SK-MEL-5 (cell line): ENCODE measurements at regions not wholly inside any gene's neighbourhood (a gene's known extent, or its start where the extent isn't known, plus 50 kb on each side); places are given as distances from the start of the nearest gene placed in this dataset.
"Not testable (repeated sequence)": the region's sequence is repeated elsewhere in the genome, so short reads cannot be mapped to it uniquely, and the experiment has no call there.

Experiments used
- DNase-seq: peaks from one replicate; pipeline ENCODE4 v3.0.0-alpha.2; 2016; ENCODE audit warnings: low read depth, low spot score
- in situ Hi-C: cut with HindIII; loops from 2 replicates; pipeline ENCODE4 v1.10.0; 2016; ENCODE audit warnings: low sequenced_read_pairs, high pct_unique_total_duplicates, low pct_unique_long_range_greater_than_20kb

DNA sequence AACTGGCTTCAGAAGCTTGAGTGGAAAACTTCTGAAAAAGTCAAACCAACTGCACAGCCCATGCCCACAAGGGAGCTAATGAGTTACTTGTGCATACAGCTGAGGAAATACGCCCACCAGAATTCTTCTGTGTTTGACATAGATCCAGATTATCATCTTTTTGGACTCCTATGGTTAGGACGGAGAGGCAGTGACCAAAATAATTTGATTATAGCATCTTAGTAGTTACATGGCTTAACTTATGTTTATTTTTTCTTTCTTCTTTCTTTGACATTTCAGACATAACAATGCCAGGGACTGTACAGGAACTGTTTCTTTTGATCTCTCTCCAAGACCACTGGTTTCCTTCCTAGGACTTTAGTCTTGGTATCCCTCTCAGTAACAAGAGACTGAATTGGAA, 246.1 kb upstream of the RASGRP1 start:
- DNase-seq = no peak
- in situ Hi-C loops = no loop called here

DNA sequence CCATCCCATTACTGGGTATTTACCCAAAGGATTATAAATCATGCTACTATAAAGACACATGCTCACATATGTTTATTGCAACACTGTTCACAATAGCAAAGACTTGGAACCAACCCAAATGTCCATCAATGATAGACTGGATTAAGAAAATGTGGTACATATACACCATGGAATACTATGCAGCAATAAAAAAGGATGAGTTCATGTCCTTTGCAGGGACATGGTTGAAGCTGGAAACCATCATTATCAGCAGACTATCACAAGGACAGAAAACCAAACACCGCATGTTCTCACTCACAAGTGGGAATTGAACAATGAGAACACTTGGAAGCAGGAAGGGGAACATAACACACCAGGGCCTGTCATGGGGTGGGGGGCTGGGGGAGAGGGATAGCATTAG, 249.6 kb upstream of the RASGRP1 start:
- DNase-seq, in situ Hi-C loops: not testable (repeated sequence)

DNA sequence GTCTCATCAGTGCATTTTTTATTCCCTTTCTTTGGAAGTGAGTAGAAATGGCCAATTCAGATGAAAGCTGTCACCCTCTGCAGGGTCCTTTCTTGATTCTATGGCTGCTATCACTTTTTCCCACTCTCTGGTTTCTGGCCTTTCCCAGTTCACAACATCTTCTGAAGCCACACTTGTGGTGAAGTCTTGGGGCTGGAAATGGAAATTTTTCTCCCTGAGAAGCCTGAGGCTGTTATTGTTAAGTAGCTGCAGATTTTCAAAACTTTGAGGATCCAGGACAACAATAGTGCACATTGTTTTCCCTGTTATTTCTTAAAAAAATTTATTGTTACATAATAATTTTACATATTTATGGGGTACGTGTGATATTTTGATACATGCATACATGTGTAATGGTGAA, 250.3 kb upstream of the RASGRP1 start:
- in situ Hi-C loops = no loop called here

GRCh38 chr15:38817427-38818156, 253.0 kb upstream of the RASGRP1 start:
- in situ Hi-C loops = no loop called here
- peak; percentile 70 for DNase-seq

More for the DNA sequence above, 250.3 kb upstream of the RASGRP1 start:
- peak; percentile 11 for DNase-seq

- peak; percentile 5 for DNase-seq
- in situ Hi-C loops = no loop called here
These were observed 253.7 kb upstream of the RASGRP1 start for GRCh38 chr15:38818157-38818790.

- in situ Hi-C loops = no loop called here
- DNase-seq = no peak
These were observed 254.9 kb upstream of the RASGRP1 start for GRCh38 chr15:38819387-38819950.

- in situ Hi-C loops = no loop called here
- DNase-seq = no peak
These were observed 258.6 kb upstream of the RASGRP1 start for GRCh38 chr15:38823263-38823662.

DNA sequence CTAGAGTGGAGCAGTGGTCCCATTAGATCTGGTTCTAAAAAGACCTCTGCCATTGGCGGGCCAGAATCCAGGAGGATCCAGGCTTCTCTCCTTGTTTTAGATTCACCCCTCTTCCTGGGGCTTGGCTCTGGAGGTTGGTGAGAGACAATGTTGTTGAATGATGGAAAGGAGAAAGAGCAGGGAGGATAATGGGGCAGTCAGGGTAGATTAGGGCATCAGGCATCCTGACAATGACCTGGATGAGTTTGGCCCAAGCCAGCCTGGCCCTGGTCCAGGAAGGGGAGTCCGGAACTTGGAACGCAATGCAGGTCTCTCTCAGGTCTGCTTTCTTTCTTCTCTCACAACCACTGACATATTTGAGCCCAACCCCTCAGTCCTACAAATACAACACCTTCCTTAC, 260.1 kb upstream of the RASGRP1 start:
- no peak for DNase-seq
- in situ Hi-C loops = no loop called here

- DNase-seq = no peak
- in situ Hi-C loops = no loop called here
These were observed 262.3 kb upstream of the RASGRP1 start for GRCh38 chr15:38826880-38827279.

- in situ Hi-C loops = no loop called here
- no peak for DNase-seq
These were observed 263.5 kb upstream of the RASGRP1 start for GRCh38 chr15:38828031-38828532.

DNA sequence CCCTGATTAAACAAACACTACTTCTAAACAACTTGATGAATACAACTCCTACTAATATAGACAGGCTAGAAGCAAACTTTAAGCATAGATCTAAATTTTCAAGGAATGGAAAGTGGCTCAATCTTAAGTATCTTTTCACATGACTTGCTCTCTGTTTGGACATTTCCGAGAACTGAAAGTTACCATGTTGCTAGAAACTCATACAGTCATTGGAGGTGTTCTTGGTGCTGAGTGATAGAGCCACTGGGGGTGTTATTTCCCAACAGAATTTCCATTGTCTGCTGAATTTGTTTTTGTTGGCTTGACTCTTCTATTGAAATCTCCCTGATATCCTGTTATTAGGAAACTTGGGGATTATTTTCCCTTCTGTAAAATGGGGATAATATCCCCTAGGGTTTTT, 264.5 kb upstream of the RASGRP1 start:
- in situ Hi-C loops = no loop called here
- no peak for DNase-seq

- in situ Hi-C loops = no loop called here
These were observed 277.6 kb upstream of the RASGRP1 start for GRCh38 chr15:38842226-38842625.

GRCh38 chr15:38843051-38843501, 278.5 kb upstream of the RASGRP1 start:
- DNase-seq = no peak
- in situ Hi-C loops = no loop called here

More at GRCh38 chr15:38842226-38842625, 277.6 kb upstream of the RASGRP1 start:
- DNase-seq = no peak

GRCh38 chr15:38843736-38844590, 279.3 kb upstream of the RASGRP1 start:
- no peak for DNase-seq
- in situ Hi-C loops = no loop called here

GRCh38 chr15:38844736-38845135, 280.1 kb upstream of the RASGRP1 start:
- no peak for DNase-seq
- in situ Hi-C loops = no loop called here

DNA sequence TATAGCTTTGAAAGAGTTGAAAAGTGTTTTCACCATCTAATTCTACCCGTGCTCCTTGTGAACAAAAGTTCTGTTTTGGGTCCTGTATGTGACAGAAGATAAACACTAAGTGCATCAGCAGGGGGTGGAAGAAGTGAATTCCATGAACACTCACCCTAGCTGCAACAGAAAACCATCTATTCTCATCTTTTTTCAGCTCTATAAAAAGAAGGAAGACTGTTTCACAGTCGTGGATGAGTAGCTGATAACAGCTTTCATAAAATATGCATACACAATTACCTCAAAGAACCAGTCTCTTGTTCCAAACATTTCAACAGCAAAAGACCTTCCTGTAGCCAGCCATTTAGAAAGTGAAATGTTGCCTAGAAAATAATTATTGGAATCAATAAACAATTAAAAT, 281.7 kb upstream of the RASGRP1 start:
- no peak for DNase-seq
- in situ Hi-C loops = no loop called here

GRCh38 chr15:38847666-38848065, 283.1 kb upstream of the RASGRP1 start:
- in situ Hi-C loops = no loop called here
- no peak for DNase-seq

DNA sequence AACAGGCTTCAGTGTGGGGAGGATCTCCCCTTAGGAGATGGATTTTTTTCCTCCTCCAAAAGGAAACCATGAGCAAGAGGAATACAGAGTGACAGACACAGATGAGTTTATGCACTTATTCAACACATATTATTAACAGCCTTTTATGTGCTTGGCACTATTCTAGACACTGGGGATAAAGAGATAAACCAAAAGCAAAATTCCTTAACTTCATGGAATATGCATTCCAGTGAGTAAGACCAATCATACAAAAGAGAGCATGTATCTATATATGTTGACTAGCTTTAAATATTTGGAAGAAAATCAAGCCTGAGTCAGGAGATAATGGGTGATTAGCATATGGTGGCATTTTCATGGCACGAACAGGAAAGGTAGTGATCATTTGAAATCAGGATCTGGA, 284.4 kb upstream of the RASGRP1 start:
- in situ Hi-C loops = no loop called here
- no peak for DNase-seq
